Lung (tissue), 11 donors: ENCODE measurements at regions not wholly inside any gene's neighbourhood (a gene's known extent, or its start where the extent isn't known, plus 50 kb on each side); places are given as distances from the start of the nearest gene placed in this dataset.

Source experiments
- ATAC-seq: fragments of 200-7000 bp; cut with Tn5 transposase; one replicate; pipeline ENCODE4 v1.9.1; 2020; ENCODE audit warnings: moderate number of reproducible peaks; ENCODE audit not compliant: insufficient read depth, low FRiP score
- DNase-seq, 3 donors: peaks; one replicate each; pipeline ENCODE4 v3.0.0-alpha.2; 2013 to 2017
- H3K27ac ChIP-seq, 2 donors: one replicate each; pipeline ENCODE4 v1.5.1; 2013; ENCODE audit warnings: mild to moderate bottlenecking in 2 of 2, moderate library complexity in 2 of 2, control low read depth in 1 of 2, inconsistent platforms in 1 of 2, low read depth in 1 of 2, low read length in 1 of 2
- H3K27me3 ChIP-seq, 3 donors: one replicate each; pipeline ENCODE4 v1.5.1; 2013; ENCODE audit warnings: low read length in 2 of 3; ENCODE audit not compliant: control insufficient read depth in 3 of 3, insufficient read depth in 3 of 3
- H3K36me3 ChIP-seq, 4 donors: one replicate each; pipeline ENCODE4 v1.5.1; 2013; ENCODE audit warnings: low read length in 4 of 4, mild to moderate bottlenecking in 1 of 4, moderate library complexity in 1 of 4; ENCODE audit not compliant: control insufficient read depth in 4 of 4, insufficient read depth in 4 of 4
- H3K4me1 ChIP-seq, 5 donors: one replicate each; pipeline ENCODE4 v1.5.1; 2013; ENCODE audit warnings: low read length in 5 of 5, mild to moderate bottlenecking in 2 of 5, moderate library complexity in 1 of 5; ENCODE audit not compliant: control insufficient read depth in 5 of 5, insufficient read depth in 5 of 5
- H3K4me3 ChIP-seq: one replicate; pipeline ENCODE4 v1.5.1; 2013; ENCODE audit warnings: mild to moderate bottlenecking, control low read depth, moderate library complexity
- H3K9ac ChIP-seq, 2 donors: one replicate each; pipeline ENCODE4 v1.5.1; 2013; ENCODE audit warnings: low read length in 2 of 2, control low read depth in 1 of 2; ENCODE audit not compliant: insufficient read depth in 1 of 2
- H3K9me3 ChIP-seq, 4 donors: one replicate each; pipeline ENCODE4 v1.5.1; 2013; ENCODE audit warnings: low read length in 3 of 4, mild to moderate bottlenecking in 1 of 4, moderate library complexity in 1 of 4; ENCODE audit not compliant: control insufficient read depth in 4 of 4, insufficient read depth in 3 of 4
- WGBS, 2 donors: extraction: QIAGEN DNeasy Blood & Tissue Kit; methylation state at CpG; one replicate each; pipeline ENCODE4 v1.1.7; 2013; 5-methylcytosine and 5-hydroxymethylcytosine counted together
- TF ChIP-seq, protein P1 (sequence below): IDR thresholded peaks from 2 replicates; pipeline ENCODE4 v1.5.1; 2012; ENCODE audit warnings: mild to moderate bottlenecking; ENCODE audit errors: control extremely low read depth, extremely low read depth
- donor health status: control.
- donor health status: control.
- donor health status: Bipolar disorder and iron deficiency.
- donor health status: healthy.
- donor health status: DM: yes; HTN: yes; CAD: no.

DNA sequence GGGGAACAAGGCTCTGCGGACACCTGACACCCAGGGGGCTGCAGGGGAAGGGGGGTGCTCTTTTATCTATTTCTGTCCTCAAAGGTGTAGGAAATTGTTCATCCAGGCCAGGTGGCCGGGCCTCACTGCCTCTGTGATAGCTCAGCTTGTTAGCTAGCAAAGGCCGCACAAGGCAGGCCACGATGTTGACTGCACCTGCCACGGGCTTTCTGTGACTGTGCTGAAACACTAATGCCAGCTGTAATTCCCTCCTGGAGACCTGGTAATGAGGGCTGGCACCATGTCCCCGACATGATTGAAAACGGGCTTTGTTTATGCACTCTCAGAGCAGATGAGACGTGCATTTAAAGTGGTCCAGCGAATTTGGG lies 61.4 kb upstream of the APCDD1L start:
- Histone ChIP-seq H3K9ac (no peak overlapping the region), H3K27me3 (peaks cover 0 to 2% (median 0%) of the 10 kb centered on the region in 3 donors), H3K36me3 (no peaks in the 10 kb centered on the region), H3K9me3 (peaks cover 0 to 2% (median 0%) of the 10 kb centered on the region in 4 donors), H3K27ac (no peak overlapping the region), H3K4me1 (peaks cover 0 to 13% (median 7%) of the 10 kb centered on the region in 5 donors), H3K4me3 (no peak overlapping the region)
- 85 to 87% methylated on average over 9 of the region's 9 CpGs for WGBS, 2 donors
- ATAC-seq (no peak), DNase-seq (peak in 1 of 3 donors; percentile 10)
- TF ChIP-seq, protein P1, sequence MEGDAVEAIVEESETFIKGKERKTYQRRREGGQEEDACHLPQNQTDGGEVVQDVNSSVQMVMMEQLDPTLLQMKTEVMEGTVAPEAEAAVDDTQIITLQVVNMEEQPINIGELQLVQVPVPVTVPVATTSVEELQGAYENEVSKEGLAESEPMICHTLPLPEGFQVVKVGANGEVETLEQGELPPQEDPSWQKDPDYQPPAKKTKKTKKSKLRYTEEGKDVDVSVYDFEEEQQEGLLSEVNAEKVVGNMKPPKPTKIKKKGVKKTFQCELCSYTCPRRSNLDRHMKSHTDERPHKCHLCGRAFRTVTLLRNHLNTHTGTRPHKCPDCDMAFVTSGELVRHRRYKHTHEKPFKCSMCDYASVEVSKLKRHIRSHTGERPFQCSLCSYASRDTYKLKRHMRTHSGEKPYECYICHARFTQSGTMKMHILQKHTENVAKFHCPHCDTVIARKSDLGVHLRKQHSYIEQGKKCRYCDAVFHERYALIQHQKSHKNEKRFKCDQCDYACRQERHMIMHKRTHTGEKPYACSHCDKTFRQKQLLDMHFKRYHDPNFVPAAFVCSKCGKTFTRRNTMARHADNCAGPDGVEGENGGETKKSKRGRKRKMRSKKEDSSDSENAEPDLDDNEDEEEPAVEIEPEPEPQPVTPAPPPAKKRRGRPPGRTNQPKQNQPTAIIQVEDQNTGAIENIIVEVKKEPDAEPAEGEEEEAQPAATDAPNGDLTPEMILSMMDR: no peak

DNA sequence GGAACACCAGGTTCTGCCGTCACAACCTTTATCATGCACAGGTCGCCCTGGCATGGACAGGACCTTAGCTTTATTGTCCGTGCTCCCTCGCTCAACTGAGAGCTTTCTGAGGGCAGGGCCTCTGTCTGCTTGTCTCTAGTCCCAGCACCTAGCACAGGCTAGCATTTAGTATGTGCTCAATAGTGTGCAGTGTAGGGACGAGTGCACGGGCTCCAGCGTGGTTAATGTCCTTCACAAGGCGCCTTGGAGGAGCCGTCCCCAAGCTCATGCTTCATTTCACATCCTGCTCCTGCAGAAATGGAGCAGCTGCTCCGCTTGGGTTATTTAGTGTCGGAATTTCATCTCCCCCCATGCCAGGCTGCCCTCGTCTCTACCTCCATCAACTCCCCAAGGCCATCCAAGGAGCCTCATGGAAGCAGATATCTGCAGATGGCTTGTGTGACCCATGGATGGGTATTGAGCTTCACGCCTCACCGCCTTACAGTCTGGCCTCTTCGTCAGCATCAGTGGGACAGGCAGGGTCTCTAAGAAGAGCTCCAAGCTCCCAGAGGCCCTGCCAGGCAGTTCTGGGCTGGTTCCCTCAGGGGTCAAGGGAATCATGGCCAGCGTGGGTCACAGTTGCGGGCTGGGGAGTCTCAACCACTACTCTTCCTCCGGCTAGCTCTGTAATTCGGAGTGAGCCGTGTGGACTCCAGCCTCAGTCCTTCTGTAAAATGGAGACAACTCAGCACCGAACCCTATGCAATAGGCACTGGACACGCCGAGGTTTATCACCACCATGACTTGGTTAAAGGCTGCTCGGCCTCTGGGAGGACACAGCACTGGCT lies 60.8 kb upstream of the APCDD1L start:
- Histone ChIP-seq H3K9ac (no peak overlapping the region), H3K36me3 (no peaks in the 10 kb centered on the region), H3K4me1 (peaks cover 0 to 19% (median 13%) of the 10 kb centered on the region in 5 donors), H3K4me3 (no peak overlapping the region), H3K27me3 (peaks cover 0 to 2% (median 0%) of the 10 kb centered on the region in 3 donors), H3K9me3 (peaks cover 0 to 2% (median 0%) of the 10 kb centered on the region in 4 donors), H3K27ac (no peak overlapping the region)
- TF ChIP-seq, protein P1: no peak
- WGBS, 2 donors: 88 to 92% methylated on average over 24 of the region's 24 CpGs
- peak in 1 of 3 donors; percentile 13 for DNase-seq
- ATAC-seq: no peak

DNA sequence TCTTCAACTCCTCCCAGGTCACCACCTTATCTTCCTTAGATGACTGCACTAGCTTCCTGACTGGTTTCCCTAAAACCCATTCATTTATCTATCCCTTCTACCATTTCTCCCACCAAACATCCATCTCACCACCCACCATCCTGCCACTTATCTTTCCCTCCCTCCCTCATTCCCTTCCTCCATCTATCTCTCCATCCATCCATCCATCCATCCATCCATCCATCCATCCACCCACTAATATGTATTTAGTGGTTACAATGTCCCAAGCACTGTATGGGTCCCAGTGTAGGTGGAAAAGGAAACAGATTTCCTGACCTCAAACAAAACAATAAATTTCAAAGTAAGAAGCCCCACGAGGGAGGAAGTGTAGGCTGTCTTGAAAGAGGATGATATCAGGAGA lies 59.3 kb upstream of the APCDD1L start:
- TF ChIP-seq, protein P1: no peak
- Histone ChIP-seq H3K27me3 (peaks cover 0 to 2% (median 0%) of the 10 kb centered on the region in 3 donors), H3K4me1 (peaks cover 0 to 28% (median 25%) of the 10 kb centered on the region in 5 donors), H3K9ac (no peak overlapping the region), H3K27ac (no peak overlapping the region), H3K36me3 (no peaks in the 10 kb centered on the region), H3K4me3 (no peak overlapping the region), H3K9me3 (peaks cover 0 to 1% (median 0%) of the 10 kb centered on the region in 4 donors)
- no peak for DNase-seq
- no peak for ATAC-seq
- WGBS, 2 donors: 13 to 18% methylated on average over 1 of the region's 1 CpG
